ENCODE measurements at regions not wholly inside any gene's neighbourhood (a gene's known extent, or its start where the extent isn't known, plus 50 kb on each side); places are given as distances from the start of the nearest gene placed in this dataset.
"Not testable (repeated sequence)": the region's sequence is repeated elsewhere in the genome, so short reads cannot be mapped to it uniquely, and the experiment has no call there.

DNA sequence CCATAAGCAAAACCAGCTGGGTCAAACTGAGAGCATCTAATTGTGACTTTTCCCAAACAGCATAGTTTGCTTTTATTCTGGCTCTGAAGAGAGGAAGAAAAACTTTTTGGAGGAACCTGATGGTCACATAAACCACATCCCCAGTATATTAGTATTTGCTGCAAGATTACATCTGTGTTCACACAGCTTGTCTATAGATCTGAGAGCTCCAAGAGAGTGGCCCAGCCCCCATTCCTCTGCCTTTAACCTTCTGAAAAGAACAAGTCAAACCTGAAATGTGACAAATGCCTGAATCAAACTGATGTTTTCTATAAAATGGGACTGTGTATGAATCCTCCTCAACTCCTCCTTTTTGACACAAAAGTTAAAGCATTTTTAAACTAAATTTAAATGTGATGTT lies 435.2 kb downstream of the ZNF479 start:
- not testable (repeated sequence) for DNase-seq

DNA sequence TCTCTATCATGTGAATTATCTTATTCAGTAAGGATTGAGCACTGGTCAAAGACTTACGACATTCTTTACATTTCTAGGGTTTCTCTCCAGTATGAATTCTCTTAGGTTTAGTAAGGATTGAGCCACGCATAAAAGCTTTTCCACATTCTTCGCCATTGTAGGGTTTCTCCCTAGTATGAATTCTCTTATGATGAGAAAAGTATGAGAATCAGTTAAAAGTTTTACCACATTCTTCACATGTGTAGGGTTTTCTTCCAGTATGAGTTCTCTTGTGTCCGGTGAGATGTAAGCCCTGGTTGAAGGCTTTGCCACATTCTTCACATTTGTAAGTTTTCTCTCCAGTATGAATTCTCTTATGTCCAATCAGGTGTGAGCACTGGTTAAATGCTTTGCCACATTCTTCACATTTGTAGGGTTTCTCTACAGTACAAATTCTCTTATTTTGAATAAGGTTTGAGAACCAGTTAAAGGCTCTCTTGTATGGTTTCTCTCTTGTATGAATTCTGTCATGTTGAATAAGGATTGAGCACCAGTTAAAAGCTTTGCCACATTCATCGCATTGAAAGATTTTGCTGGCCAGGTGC lies 445.9 kb downstream of the ZNF479 start:
- no peak for DNase-seq

DNA sequence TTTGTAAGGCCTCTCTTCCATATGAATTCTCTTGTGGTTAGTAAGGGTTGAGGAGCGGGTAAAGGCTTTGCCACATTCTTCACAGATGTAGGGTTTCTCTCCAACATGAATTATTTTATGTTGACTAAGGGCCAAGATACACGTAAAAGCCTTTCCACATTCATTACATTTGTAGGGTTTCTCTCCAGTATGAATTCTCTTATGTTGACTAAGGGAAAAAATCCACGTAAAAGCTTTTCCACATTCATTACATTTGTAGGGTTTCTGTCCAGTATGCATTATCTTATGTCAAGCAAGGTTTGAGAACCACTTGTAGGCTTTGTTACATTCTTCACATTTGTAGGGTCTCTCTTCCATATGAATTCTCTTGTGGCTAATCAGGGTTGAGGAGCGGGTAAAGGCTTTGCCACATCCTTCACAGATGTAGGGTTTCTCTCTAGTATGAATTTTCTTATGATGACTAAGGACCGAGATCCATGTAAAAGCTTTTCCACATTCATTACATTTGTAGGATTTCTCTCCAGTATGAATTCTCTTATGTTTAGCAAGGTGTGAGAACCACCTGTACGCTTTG lies 493.0 kb downstream of the ZNF479 start:
- DNase-seq: no peak

DNA sequence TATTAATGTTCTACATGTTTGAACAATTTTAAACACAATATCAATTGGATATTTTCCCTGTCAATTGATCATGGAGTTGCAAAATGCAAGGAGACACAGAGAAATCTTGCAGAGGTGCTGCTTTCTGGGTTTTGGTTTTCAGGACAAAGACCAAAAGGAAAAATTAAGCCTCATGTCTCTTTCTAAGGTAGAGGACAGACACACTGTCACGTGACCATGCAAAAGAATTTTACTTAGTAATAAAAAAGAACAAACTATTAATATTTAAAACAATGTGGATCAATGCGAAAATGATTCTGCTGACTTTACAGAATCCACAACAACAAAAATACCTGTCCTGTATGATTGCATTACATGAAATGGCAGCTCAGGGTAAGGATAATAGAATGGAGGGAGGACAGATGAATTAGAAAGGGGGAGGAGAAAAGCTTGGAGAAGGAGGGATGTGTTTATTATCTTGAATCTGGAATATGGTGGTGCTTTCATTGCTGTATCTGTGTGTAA lies 493.7 kb upstream of the NUPR2 start:
- no peak for DNase-seq

DNA sequence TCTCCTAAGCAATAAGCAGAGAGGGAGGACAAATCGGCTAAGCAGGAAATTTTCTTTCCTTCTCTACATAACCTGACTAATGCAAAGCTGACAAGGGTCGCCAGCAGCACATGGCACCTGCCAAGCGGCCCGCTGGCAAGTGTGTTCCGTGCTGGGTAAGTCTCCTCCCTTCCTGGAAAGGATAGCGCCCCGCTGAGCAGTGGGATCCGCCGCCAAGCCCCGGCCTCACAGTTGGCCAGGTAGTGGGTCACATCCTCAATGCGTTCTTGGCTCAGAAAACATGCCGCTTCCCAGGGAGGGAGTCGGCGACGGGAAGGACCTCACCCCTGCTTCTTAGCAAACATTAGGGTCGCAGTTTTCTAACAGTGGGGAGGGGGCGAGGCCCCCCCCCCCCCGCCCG lies 488.9 kb upstream of the NUPR2 start:
- DNase-seq: no peak

DNA sequence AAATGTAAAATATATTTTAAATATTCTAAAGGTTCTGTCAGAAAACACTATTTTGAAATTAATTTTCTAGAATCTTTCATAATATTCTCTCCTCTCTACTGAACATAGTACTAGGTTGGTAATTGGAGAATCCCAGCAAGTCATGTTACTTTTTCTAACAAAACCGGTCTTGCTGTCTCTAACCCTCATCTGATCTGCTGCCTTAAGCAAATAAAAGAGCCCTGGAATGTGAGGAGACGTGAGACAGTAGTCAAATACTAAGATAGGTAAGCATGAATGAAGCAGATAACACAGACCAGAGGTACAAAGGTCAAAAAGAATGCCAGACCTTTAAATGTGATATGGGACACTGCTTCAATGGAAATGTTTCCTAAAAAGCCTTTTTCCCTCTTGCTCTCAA lies 462.4 kb upstream of the NUPR2 start:
- DNase-seq: no peak

DNA sequence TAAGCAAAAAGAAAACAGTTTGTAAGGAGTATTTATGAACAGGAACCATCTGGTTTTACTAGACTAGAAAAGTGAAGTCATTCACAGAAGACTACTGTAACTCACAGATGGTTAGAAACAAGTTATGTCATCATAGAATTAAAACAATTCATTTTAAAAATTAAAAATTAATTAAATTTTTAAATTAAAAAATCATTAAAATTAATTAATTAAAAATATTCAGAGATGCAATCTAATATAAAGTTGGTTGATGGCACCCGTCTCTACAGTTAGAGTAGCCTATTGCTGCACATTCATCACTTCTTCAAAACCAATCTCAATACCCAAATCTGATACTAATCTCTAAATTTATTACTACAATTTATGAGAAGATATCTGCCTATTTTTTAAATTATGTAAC lies 454.8 kb upstream of the NUPR2 start:
- no peak for DNase-seq

DNA sequence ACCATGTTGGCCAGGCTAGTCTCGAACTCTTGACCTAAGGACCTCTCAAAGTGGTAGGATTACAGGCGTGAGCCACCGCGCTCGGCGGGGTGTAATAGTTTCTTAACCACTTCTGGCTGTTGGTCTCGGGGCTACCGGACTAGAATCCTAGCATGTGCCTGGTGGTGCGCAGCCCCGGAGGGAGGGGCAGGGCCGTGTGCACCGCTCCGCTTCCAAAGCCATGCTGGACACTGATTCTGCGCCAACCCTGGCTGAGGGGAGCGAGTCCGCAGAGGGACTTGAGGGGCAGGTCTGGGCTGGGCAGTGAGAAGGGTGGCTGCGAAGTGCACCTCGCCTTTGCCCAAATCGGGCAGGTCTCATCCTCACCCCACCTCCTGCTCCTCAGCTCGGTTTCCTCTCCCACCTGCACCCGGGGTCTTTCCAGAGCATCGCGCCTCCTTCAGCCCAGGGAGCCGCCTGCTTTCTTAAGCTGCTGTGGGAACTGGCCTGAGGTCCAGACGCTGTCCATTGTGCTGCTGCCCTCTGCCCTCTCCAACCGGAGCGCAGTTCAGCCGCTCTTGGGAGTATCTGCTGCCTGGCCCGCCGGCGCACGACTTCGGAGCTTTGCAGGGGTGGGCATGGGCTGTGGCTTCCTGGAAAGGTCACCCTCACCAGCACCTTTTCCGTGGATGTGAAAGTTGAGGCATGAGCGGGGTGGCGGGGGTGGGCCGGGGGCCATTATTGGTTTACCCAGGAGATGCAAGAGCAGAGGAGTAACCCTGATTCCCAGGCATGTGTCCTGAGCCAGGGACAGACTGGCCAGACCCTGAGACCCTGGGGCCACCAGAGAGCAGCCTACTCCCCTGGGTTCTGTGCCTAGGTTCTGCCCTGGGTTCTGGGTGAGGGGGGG lies 422.6 kb upstream of the NUPR2 start:
- no peak for DNase-seq

DNA sequence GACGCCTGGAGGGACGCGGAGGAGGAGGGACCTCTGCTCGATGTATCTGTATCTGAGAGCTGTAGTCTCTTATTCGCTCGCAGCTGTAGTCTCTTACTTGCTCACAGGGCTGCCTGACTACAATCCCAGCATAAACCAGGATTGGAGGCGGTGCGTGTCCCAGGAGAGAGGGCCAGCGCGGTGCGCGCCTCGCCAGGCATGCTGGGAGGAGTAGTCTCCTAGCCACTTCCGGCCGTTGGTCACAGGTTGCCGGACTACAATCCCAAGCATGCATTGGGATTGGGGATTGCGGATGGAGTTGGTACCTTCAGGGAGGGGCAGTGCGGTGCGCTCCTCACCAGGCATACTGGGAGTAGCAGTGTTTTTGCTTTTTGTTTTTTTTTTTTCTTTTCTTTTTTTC lies 421.7 kb upstream of the NUPR2 start:
- DNase-seq: peak in 12 of 51 donors; percentile 2 to 46 (median 17)

DNA sequence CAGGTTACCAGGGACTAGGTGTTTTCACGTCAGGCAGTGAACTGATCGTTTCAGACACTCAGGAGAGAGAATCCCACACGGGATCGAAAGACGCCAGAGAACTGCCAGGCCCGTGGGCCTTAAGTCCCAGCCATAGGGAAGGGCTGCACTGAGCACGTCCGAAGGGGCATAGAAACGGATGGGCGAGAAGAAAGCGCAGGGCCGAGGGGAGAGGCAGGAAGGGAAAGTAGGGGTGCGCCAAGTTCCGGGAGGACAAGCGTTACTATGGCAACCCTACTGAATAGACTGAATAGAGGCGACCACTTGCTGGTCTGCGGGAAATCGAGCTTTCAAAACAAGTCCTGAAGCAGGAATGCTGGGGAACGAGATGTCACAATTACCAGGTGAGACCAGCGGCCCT lies 421.3 kb upstream of the NUPR2 start:
- no peak for DNase-seq

DNA sequence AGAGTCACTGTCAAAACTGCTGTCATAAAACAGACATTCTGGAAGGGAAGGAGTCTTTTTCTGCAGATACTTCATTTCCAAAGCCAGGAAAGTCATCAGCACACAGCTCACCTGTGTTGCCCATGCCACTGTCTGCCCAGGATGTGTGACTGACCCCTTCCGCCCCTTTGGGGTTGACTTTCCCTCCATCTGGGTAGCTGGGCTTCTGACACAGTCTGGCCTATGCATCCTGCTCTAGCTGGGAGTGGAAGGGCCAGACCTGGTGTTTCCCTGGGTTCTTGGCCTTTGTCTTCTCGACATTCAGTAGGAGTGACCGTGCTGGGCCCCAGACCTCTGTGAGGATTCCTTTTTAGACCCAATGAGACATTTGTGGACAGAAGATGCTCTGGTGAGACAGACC lies 378.9 kb upstream of the NUPR2 start:
- DNase-seq: no peak

DNA sequence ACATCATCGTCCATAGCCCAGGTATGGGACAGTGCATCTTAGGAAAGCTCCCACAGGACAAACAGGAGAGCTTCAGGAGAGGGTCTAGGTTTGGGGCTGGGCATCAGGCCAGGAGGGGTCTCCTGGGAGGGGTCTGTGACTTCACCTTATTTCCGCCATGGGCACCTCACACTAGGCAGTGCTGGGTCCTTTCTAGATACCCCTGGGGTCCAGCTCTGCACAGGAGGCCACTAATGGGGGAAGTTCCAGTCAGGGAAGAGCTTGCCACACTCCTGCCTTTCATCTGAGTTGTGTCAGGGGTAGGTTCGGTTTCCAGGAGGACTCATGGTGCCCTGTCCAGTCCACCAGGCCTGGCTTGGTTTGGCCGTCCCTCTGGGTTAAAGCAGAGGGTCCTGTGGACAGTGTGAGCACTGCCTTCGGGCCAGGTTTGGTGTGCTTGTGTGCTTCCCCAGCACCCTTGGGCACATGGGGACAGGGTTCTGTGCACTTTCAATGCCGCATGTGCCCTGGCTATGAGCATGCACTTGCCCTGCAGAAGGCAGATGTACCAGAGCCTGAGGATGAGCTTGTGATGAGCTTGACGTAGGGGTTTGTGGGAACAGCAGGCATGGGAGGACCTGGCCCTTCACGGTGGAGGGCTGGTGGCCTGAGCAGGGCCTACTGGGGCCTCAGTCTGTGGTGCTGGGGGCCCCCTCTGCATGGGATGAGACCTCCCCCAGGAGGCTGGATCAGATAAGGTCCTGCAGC lies 377.7 kb upstream of the NUPR2 start:
- no peak for DNase-seq

DNA sequence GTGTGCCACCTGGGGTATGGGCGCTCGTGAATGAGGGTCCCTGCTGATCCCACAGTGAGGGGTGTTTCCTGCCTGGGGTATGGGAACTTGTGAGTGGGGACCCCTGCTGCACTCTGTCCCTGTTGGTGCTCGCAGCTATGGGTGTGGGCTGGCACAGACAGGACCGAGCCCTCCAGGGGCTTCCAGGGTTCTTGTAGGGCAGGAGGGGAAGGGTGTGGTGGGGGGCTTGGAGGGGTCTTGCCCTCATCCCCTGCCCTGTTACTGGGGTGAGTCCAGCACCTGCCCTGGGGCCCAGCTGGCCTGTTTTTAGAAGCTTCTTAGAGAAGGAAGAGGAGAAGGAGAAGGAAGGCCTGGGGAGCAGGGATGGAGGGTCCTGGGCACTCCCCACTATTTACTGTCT lies 377.0 kb upstream of the NUPR2 start:
- no peak for DNase-seq

DNA sequence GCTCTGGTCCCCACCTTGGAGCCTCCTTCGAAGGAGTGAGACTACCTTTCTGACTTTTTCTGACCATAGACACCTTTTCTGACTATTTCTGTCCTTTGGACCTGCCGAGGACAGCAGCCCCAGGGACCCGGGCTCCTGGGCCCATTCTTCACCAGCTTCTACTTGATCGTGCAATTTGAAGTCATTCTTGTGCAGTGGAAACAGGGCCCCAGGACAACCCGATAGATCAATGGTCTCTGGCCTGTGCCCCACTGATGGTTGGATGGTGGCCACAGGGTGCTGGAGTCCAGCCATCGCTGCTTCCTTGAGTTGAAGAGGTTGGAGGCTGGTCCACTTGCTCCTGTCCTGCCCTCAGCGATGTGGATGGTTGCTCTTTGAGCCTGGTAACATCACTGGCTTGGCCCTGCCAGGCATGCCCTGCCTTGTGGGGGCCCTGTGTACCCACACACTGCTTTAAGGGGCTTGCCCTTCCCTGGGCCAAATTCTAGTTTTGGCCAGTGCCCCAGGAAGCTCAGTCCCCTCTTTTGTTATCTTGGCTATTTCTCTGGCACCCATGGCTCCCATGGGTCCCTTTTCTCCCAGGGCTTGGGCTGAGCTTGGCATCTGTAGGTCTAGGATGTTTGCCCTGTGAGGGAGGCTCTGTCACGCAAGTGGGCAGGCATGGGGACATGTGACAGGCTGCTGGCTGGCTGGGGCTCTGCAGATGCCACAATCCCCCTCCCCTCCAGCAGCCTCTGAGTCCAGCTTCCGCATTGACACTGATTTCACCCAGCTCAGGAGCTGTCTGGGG lies 375.6 kb upstream of the NUPR2 start:
- DNase-seq: no peak

DNA sequence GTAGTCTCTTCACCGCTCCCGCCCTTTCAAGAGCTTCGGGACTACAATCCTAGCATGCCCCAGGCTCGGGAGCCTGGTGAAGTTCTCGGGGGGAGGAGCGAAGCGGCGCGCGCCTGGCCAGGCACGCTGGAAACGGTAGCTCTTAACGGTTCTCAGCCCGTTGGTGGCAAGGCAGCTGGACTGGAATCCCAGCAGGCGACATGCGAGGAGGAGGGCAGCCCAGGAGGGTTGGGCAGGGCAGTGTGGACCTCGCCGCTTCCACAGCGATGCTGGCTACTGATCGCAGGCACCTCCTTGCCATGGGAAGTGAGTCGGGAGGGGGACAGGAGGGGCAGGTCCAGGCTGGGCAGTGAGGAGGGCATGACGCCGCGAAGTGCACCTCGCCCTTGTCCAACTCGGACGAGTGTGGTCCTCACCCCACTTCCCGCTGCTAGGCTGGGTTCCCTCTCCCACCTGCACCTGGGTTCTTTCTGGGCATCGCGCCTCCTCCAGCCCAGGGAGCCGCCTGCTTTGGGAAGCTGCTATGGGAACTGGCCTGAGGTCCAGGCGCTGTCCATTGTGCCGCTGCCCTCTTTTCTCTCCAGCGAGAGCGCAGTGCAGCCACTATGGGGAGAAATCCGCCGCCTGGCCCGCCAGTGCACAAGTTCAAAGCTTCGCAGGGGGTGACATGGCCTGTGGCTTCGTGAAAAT lies 367.8 kb upstream of the NUPR2 start:
- no peak for DNase-seq

DNA sequence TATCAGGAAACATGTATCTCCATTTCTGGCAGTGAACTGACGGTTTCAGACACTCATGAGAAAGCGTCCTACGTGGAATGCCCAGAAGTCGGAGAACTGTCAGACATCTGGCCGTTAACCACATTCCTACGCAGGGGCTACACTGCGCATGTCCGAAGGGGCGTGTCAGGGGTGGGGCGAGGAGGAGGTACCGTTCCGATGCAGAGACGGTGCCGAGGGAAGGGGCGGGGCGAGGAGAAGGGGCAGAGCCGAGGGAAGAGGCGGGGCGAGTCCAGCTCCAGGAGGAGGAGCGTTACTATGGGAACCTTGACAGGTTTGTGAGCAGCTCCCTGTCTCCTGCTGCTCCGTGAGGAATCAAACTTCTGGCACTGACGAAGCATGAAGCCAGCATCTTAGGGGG lies 366.9 kb upstream of the NUPR2 start:
- DNase-seq: no peak

DNA sequence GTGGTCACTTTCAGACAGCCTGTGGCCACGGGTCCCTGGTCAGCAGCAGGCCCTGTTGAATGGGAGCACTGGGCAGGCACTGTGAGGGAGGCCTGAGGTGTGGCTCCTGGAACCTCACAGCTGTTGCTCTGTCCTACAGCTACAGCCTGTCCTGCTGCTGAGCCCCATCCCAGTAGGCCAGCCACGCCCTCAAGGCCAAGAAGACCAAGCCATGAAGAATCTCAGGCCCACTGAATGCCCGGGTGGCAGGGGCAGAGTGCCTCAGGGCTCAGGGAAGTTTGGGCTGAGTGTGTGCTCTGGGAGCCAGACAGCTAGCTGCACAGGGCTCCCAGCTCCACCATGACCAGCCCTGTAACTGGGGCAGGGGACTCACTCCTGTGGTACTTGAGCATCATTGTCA lies 363.5 kb upstream of the NUPR2 start:
- DNase-seq: no peak

DNA sequence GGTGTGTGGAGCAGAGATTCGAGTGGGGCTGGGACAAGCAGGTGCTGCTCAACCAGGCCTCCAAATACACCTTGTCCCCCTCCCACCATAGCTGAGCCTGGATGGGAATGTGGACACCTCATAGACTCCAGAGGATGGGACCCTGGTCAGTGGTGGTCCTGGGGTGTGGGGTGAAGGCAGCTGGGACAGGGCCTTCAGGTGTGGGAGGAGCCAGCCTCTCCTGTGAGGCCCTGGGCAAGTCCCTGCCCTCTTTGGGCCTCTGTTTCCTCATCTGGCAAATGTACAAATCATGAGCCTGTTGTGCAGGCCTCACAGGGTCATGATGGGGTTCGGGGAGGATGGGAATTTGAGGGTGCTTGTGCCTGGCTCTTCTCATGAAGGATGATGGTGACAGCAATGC lies 362.9 kb upstream of the NUPR2 start:
- no peak for DNase-seq

DNA sequence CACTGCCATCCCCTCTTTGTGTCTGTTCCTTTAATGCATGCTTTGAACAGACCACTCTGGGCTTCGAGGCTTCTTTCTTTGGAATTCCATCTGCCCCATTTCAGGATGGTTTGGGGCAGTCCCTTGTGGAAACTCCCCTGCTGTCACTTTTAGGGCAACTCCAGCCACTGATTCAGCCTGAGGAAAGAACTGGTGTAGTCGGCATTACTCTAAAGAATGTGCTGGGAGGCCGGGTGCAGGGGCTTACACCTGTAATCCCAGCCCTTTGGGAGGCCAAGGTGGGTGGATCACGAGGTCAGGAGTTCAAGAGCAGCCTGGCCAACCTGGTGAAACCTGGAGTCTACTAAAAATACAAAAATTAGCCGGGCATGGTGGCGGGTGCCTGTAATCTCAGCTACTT lies 358.1 kb upstream of the NUPR2 start:
- no peak for DNase-seq

DNA sequence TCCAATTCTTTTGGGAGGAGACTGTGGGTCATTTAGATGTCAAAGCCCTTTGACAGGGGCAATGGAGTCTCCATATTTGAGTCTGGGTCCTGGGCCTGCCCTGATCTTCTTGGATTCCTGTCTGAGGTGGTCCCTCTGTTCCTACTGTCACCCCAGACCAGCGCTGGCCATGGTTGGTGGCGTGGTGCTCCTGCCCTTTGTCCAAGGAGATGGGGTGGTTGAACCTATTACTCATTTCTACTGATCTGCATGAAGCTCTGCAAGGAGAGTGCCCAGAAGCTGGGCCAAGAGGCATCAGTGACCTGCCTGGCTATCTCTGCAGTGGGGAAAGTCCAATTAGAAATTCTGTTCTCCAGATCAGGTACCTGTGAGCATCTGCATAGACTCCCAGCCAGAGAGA lies 355.6 kb upstream of the NUPR2 start:
- DNase-seq: no peak

Data from hypothalamus (tissue), 51 donors.